ENCODE measurements at regions not wholly inside any gene's neighbourhood (a gene's known extent, or its start where the extent isn't known, plus 50 kb on each side); places are given as distances from the start of the nearest gene placed in this dataset.

- no peak for DNase-seq
- Histone ChIP-seq H3K27ac (ENCODE audit: insufficient read depth, low read length, poor library complexity, severe bottlenecking) (no peak overlapping the region), H3K27me3 (replicated peaks; ENCODE audit: control insufficient read depth, insufficient read depth, low read length, poor library complexity, severe bottlenecking) (no peaks in the 10 kb centered on the region), H3K4me1 (ENCODE audit: control insufficient read depth, insufficient read depth, low read length, poor library complexity, severe bottlenecking) (no peaks in the 10 kb centered on the region), H3K4me3 (ENCODE audit: insufficient read depth, low read depth, low read length, poor library complexity, severe bottlenecking) (no peak overlapping the region), H3K36me3 (ENCODE audit: control insufficient read depth, insufficient read depth, low read length) (no peaks in the 10 kb centered on the region), H3K9me3 (ENCODE audit: control insufficient read depth, low read length) (no peaks in the 10 kb centered on the region)
These were observed 89.4 kb downstream of the FOXB1 start for GRCh38 chr15:60093273-60094067.

- Histone ChIP-seq H3K9me3 (ENCODE audit: control insufficient read depth, low read length) (no peaks in the 10 kb centered on the region), H3K27ac (ENCODE audit: insufficient read depth, low read length, poor library complexity, severe bottlenecking) (no peak overlapping the region), H3K36me3 (ENCODE audit: control insufficient read depth, insufficient read depth, low read length) (no peaks in the 10 kb centered on the region), H3K27me3 (replicated peaks; ENCODE audit: control insufficient read depth, insufficient read depth, low read length, poor library complexity, severe bottlenecking) (no peaks in the 10 kb centered on the region), H3K4me1 (ENCODE audit: control insufficient read depth, insufficient read depth, low read length, poor library complexity, severe bottlenecking) (no peaks in the 10 kb centered on the region), H3K4me3 (ENCODE audit: insufficient read depth, low read depth, low read length, poor library complexity, severe bottlenecking) (no peak overlapping the region)
- DNase-seq = no peak
These were observed 91.6 kb downstream of the FOXB1 start for GRCh38 chr15:60095711-60096110.

- Histone ChIP-seq H3K4me1 (ENCODE audit: control insufficient read depth, insufficient read depth, low read length, poor library complexity, severe bottlenecking) (no peaks in the 10 kb centered on the region), H3K9me3 (ENCODE audit: control insufficient read depth, low read length) (no peaks in the 10 kb centered on the region), H3K36me3 (ENCODE audit: control insufficient read depth, insufficient read depth, low read length) (no peaks in the 10 kb centered on the region), H3K4me3 (ENCODE audit: insufficient read depth, low read depth, low read length, poor library complexity, severe bottlenecking) (no peak overlapping the region), H3K27me3 (replicated peaks; ENCODE audit: control insufficient read depth, insufficient read depth, low read length, poor library complexity, severe bottlenecking) (no peaks in the 10 kb centered on the region), H3K27ac (ENCODE audit: insufficient read depth, low read length, poor library complexity, severe bottlenecking) (no peak overlapping the region)
- no peak for DNase-seq
These were observed 92.0 kb downstream of the FOXB1 start for GRCh38 chr15:60096157-60096556.

- no peaks in the 10 kb centered on the region for H3K36me3 ChIP-seq (ENCODE audit: control insufficient read depth, insufficient read depth, low read length)
- no peaks in the 10 kb centered on the region for H3K4me1 ChIP-seq (ENCODE audit: control insufficient read depth, insufficient read depth, low read length, poor library complexity, severe bottlenecking)
- no peak for DNase-seq
- no peaks in the 10 kb centered on the region for H3K27me3 ChIP-seq (replicated peaks; ENCODE audit: control insufficient read depth, insufficient read depth, low read length, poor library complexity, severe bottlenecking)
- no peaks in the 10 kb centered on the region for H3K9me3 ChIP-seq (ENCODE audit: control insufficient read depth, low read length)
- no peak overlapping the region for H3K27ac ChIP-seq (ENCODE audit: insufficient read depth, low read length, poor library complexity, severe bottlenecking)
- H3K4me3 ChIP-seq (ENCODE audit: insufficient read depth, low read depth, low read length, poor library complexity, severe bottlenecking) = no peak overlapping the region
These were observed 97.3 kb downstream of the FOXB1 start for GRCh38 chr15:60101416-60101815.

- no peaks in the 10 kb centered on the region for H3K36me3 ChIP-seq (ENCODE audit: control insufficient read depth, insufficient read depth, low read length)
- no peaks in the 10 kb centered on the region for H3K27me3 ChIP-seq (replicated peaks; ENCODE audit: control insufficient read depth, insufficient read depth, low read length, poor library complexity, severe bottlenecking)
- no peak for DNase-seq
- no peak overlapping the region for H3K4me3 ChIP-seq (ENCODE audit: insufficient read depth, low read depth, low read length, poor library complexity, severe bottlenecking)
- no peak overlapping the region for H3K27ac ChIP-seq (ENCODE audit: insufficient read depth, low read length, poor library complexity, severe bottlenecking)
- no peaks in the 10 kb centered on the region for H3K4me1 ChIP-seq (ENCODE audit: control insufficient read depth, insufficient read depth, low read length, poor library complexity, severe bottlenecking)
- no peaks in the 10 kb centered on the region for H3K9me3 ChIP-seq (ENCODE audit: control insufficient read depth, low read length)
These were observed 98.6 kb downstream of the FOXB1 start for GRCh38 chr15:60102748-60103147.

- no peak for DNase-seq
- no peak overlapping the region for H3K27ac ChIP-seq (ENCODE audit: insufficient read depth, low read length, poor library complexity, severe bottlenecking)
These were observed 106.8 kb downstream of the FOXB1 start for GRCh38 chr15:60110909-60111308.

GRCh38 chr15:60115579-60116380, 111.7 kb downstream of the FOXB1 start:
- no peaks in the 10 kb centered on the region for H3K36me3 ChIP-seq (ENCODE audit: control insufficient read depth, insufficient read depth, low read length)
- no peaks in the 10 kb centered on the region for H3K27me3 ChIP-seq (replicated peaks; ENCODE audit: control insufficient read depth, insufficient read depth, low read length, poor library complexity, severe bottlenecking)
- H3K27ac ChIP-seq (ENCODE audit: insufficient read depth, low read length, poor library complexity, severe bottlenecking) = no peak overlapping the region
- no peak for DNase-seq
- no peaks in the 10 kb centered on the region for H3K4me1 ChIP-seq (ENCODE audit: control insufficient read depth, insufficient read depth, low read length, poor library complexity, severe bottlenecking)
- no peaks in the 10 kb centered on the region for H3K9me3 ChIP-seq (ENCODE audit: control insufficient read depth, low read length)
- H3K4me3 ChIP-seq (ENCODE audit: insufficient read depth, low read depth, low read length, poor library complexity, severe bottlenecking) = no peak overlapping the region

More at GRCh38 chr15:60110909-60111308, 106.8 kb downstream of the FOXB1 start:
- no peak overlapping the region for H3K4me3 ChIP-seq (ENCODE audit: insufficient read depth, low read depth, low read length, poor library complexity, severe bottlenecking)
- H3K27me3 ChIP-seq (replicated peaks; ENCODE audit: control insufficient read depth, insufficient read depth, low read length, poor library complexity, severe bottlenecking) = no peaks in the 10 kb centered on the region
- no peaks in the 10 kb centered on the region for H3K36me3 ChIP-seq (ENCODE audit: control insufficient read depth, insufficient read depth, low read length)
- H3K9me3 ChIP-seq (ENCODE audit: control insufficient read depth, low read length) = no peaks in the 10 kb centered on the region
- H3K4me1 ChIP-seq (ENCODE audit: control insufficient read depth, insufficient read depth, low read length, poor library complexity, severe bottlenecking) = no peaks in the 10 kb centered on the region

GRCh38 chr15:60116456-60117089, 112.5 kb downstream of the FOXB1 start:
- H3K4me1 ChIP-seq (ENCODE audit: control insufficient read depth, insufficient read depth, low read length, poor library complexity, severe bottlenecking) = no peaks in the 10 kb centered on the region
- H3K27ac ChIP-seq (ENCODE audit: insufficient read depth, low read length, poor library complexity, severe bottlenecking) = no peak overlapping the region
- no peaks in the 10 kb centered on the region for H3K27me3 ChIP-seq (replicated peaks; ENCODE audit: control insufficient read depth, insufficient read depth, low read length, poor library complexity, severe bottlenecking)
- no peak overlapping the region for H3K4me3 ChIP-seq (ENCODE audit: insufficient read depth, low read depth, low read length, poor library complexity, severe bottlenecking)
- no peaks in the 10 kb centered on the region for H3K9me3 ChIP-seq (ENCODE audit: control insufficient read depth, low read length)
- DNase-seq = no peak
- H3K36me3 ChIP-seq (ENCODE audit: control insufficient read depth, insufficient read depth, low read length) = no peaks in the 10 kb centered on the region

- Histone ChIP-seq H3K9me3 (ENCODE audit: control insufficient read depth, low read length) (no peaks in the 10 kb centered on the region), H3K27ac (ENCODE audit: insufficient read depth, low read length, poor library complexity, severe bottlenecking) (no peak overlapping the region), H3K36me3 (ENCODE audit: control insufficient read depth, insufficient read depth, low read length) (no peaks in the 10 kb centered on the region), H3K4me3 (ENCODE audit: insufficient read depth, low read depth, low read length, poor library complexity, severe bottlenecking) (no peak overlapping the region), H3K27me3 (replicated peaks; ENCODE audit: control insufficient read depth, insufficient read depth, low read length, poor library complexity, severe bottlenecking) (no peaks in the 10 kb centered on the region), H3K4me1 (ENCODE audit: control insufficient read depth, insufficient read depth, low read length, poor library complexity, severe bottlenecking) (no peaks in the 10 kb centered on the region)
- DNase-seq = no peak
These were observed 114.0 kb downstream of the FOXB1 start for GRCh38 chr15:60118146-60118545.

GRCh38 chr15:60118626-60119025, 114.5 kb downstream of the FOXB1 start:
- Histone ChIP-seq H3K9me3 (ENCODE audit: control insufficient read depth, low read length) (no peaks in the 10 kb centered on the region), H3K27me3 (replicated peaks; ENCODE audit: control insufficient read depth, insufficient read depth, low read length, poor library complexity, severe bottlenecking) (no peaks in the 10 kb centered on the region), H3K4me3 (ENCODE audit: insufficient read depth, low read depth, low read length, poor library complexity, severe bottlenecking) (no peak overlapping the region), H3K27ac (ENCODE audit: insufficient read depth, low read length, poor library complexity, severe bottlenecking) (no peak overlapping the region), H3K4me1 (ENCODE audit: control insufficient read depth, insufficient read depth, low read length, poor library complexity, severe bottlenecking) (no peaks in the 10 kb centered on the region), H3K36me3 (ENCODE audit: control insufficient read depth, insufficient read depth, low read length) (no peaks in the 10 kb centered on the region)
- no peak for DNase-seq

Data from effector memory CD4-positive, alpha-beta T cell (primary cell).